SKM-1 treated with dmso at 0.1 percent for 144 hours (cell line): ENCODE measurements at regions not wholly inside any gene's neighbourhood (a gene's known extent, or its start where the extent isn't known, plus 50 kb on each side); places are given as distances from the start of the nearest gene placed in this dataset.
"Not testable (repeated sequence)": the region's sequence is repeated elsewhere in the genome, so short reads cannot be mapped to it uniquely, and the experiment has no call there.

ENCODE experiments used
- DNase-seq: peaks from one replicate; lab custom pipeline; 2025; ENCODE audit not compliant: unreplicated experiment; lab: John Stamatoyannopoulos, UW

- DNase-seq = not testable (repeated sequence)
These were observed 111.9 kb downstream of the LSMEM1 start for GRCh38 chr7:112592565-112593263.

DNA sequence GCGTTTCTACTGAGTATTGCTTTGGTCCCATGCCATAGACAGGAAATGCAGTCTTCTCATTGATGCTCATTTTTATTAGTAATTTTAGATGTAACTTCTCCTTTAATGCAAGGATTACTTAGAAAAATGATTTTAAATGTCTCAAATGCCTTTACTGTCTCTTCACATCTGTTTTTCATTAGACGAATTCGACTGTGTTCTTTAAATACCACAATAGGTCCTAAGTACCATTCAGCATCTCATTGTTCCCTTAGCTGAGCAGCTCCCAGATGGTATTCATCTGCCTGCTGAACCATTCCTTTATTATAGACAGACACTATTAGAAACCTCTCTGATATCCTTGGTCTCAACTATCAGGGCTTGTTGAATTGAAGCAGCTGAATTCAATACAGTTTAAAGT is 113.6 kb downstream of the LSMEM1 start:
- no peak for DNase-seq

GRCh38 chr7:112596260-112596659 is 115.5 kb downstream of the LSMEM1 start:
- DNase-seq = no peak

DNA sequence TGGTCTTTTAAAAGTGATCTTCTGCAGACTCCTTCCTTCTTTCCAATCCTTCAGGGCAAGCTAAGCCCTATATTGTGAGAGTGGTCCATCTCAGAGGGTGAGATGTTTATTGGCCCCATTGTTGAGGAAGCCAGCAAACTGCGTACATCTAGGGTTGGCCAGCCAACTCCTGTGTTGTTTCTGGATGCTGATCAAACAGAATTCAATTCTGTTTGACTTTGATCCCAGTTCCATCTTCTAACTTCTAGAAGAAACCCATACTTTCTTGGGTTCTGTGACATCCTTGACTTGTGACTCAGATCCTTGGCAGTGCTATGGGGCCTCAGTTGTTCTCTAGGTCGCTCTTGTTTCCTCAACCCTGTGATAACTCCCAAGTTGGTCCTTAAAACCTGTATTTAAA is 116.2 kb downstream of the LSMEM1 start:
- no peak for DNase-seq

DNA sequence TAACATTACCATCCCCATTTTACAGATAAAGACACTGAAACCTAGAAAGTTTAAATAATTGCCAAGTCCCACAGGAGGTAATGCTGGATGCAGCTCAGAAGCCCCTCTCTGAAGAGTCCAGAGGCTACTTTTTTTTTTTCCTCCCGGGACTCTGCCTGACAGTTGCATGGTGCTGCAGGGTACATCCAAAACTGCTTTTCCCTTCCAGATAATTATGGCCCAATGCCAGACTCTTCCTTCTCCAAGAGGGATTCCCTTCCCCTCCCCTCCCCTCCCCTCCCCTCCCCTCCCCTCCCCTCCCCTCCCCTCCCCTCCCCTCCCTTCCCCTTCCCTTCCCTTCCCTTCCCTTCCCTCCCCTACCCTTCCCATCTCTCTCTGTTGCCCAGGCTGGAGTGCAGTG is 122.9 kb downstream of the LSMEM1 start:
- DNase-seq = no peak

GRCh38 chr7:112610636-112611035 is 129.8 kb downstream of the LSMEM1 start:
- no peak for DNase-seq

- no peak for DNase-seq
These were observed 134.9 kb downstream of the LSMEM1 start for GRCh38 chr7:112615701-112616100.

DNA sequence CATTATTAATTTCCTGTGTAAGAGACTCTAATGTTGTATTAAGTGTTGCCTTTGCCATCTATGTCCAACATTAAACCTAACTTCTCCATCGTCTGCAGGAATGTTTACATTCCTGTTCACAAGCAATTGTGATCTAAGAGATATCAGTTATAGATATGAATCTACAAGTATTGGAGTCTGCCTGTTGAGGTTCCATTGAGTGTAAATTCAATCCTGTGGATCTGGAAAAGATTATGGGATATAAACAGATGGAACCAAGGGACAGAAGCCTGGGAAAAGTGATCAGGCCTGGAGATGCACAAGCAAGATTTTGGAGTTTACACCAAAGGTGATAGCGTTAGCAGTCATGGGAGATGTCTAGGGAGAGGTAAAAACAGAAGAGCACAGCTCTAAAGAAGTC is 135.5 kb downstream of the LSMEM1 start:
- DNase-seq = no peak

DNA sequence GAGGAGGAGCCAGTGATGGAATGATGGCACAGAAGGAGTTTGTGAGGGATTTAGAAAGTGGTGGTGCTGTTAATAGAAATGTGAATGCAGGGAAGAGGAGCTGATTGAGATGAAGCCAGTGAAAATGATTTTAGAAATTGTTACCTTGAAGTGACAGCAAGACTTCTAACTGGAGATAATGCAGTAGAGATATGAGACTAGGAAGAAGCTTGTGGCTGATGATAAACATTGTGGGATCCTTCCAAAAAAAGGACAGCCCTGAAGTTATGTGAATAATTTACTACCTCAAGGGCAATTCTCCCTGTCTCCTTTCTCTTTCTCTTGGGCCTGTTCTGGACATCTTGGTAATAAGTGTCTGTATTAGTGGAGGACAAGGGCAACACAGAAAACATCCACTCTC is 138.6 kb downstream of the LSMEM1 start:
- no peak for DNase-seq

DNA sequence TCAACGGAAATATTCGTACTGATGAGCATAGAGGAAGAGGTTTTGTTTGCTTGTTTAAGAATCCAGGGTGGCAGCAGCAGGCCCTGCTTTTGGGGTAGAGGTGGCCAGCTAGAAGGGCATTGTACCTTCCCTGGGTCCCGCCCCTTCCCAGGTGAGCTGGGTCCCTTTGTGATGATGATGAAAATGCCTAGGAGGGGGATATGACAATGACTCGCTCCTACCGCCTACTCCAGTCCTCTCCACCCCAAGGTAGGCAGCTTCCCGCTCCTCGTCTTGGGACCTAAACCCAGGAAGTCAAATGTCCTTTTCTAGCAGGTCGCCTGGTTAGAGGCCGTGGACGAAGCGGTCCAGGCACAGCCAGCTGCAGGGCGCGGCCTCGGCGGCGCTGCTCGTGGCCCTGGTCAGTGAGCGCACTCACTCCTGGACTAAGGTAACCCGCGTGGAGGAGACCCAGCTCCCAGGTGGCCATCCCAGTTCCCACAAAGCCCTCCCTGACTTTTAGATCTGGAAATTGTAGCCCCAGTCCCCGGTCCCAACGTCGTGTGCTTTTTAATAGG is 141.4 kb downstream of the LSMEM1 start:
- DNase-seq = no peak

DNA sequence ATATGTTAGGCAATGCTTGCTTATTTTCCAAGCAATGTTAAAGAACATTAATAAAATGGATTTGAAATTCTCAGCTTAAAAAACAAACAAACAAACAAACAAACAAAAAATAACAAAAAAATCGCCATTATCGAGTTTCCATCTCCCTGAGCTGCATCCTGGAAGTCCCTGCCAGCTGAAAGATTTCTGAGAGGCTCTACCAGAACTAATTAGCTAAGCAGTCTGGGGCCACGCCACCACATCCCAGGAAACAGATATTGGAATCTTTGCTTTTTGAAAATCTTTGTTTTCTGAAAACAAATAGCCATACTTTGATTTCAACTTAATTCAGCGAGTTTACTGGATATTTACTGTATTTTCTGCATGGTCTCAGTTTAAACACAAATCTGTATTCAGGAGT is 143.6 kb downstream of the LSMEM1 start:
- DNase-seq = no peak

DNA sequence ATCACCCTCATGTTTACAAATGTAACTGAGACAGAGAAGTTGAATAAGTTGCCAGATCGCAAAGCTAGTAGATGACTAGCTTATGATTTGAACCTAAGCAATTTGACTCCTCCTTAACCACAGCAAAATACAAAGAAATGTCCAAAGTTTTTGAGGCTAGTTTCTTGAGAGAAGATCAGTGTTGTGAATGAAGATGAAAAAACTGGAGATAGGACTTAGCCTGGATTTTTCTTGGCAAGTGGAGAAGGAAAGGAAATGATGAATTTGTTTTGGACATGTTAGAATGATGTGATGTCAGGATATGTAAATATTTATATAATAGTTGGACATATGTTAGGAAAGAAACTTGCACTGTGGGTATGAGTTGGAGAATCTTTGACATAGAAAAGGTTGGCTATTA is 149.8 kb downstream of the LSMEM1 start:
- DNase-seq = no peak

DNA sequence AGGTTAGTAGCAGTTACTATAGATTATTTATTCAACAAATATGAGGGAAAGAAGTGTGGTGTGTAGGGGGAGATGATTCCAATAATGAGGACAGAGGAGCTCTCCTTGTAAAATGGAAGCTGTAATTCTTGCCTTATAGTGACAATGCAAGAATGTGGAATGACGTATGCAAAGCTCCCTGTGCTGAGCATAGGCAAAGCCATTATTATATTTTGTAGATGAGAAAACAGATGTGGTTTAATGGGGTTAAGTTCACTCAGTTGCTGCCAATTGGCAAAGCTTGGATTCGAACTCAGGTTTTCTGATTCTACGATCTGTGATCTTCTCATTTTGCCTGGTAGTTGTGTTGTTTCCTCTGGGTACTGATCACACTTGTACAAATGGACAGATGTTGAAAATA is 153.3 kb downstream of the LSMEM1 start:
- no peak for DNase-seq

DNA sequence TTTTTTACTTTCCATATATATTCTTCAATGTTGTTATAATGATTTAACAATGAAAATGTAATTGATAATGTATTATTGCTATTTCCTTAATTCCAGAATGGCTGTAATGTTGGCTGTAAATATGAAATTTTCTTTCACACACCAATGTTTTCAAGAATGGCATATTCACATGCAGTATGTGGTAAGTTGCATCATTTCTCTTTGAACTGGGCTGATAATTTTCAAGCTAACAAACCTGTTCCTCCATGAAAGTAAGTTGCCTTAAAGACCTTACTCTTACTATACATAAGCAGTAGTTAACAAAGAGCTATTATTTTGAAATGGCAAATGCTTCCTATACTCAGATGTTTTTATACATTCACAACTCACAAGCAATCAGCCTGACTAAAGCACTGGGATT is 154.5 kb downstream of the TMEM168 start:
- no peak for DNase-seq

GRCh38 chr7:112638675-112639400 is 151.4 kb downstream of the TMEM168 start:
- peak; percentile 1 for DNase-seq

GRCh38 chr7:112640685-112641084 is 149.5 kb downstream of the TMEM168 start:
- DNase-seq = no peak

DNA sequence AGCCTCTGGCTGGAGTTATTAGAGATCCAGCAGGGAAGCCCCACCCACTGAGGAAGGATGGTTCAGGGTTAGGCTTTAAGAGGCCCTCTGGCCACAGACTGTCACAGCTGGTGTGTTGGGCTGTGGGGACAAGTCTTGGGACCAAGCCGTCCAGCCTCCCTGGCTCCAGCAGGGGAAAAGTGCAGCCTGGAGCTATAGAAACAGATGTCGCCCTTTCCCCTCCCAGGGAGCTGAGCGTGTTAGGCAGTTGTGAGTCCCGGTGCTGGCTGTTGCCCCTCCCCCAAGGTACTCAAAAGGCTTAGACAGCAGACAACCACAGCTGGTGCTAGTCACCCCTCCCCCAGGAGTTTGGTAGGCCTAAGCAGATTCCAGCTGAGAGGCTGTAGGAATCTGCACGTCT is 143.4 kb downstream of the TMEM168 start:
- no peak for DNase-seq

- no peak for DNase-seq
These were observed 141.4 kb downstream of the TMEM168 start for GRCh38 chr7:112648781-112649180.

GRCh38 chr7:112649560-112649959 is 140.6 kb downstream of the TMEM168 start:
- no peak for DNase-seq

DNA sequence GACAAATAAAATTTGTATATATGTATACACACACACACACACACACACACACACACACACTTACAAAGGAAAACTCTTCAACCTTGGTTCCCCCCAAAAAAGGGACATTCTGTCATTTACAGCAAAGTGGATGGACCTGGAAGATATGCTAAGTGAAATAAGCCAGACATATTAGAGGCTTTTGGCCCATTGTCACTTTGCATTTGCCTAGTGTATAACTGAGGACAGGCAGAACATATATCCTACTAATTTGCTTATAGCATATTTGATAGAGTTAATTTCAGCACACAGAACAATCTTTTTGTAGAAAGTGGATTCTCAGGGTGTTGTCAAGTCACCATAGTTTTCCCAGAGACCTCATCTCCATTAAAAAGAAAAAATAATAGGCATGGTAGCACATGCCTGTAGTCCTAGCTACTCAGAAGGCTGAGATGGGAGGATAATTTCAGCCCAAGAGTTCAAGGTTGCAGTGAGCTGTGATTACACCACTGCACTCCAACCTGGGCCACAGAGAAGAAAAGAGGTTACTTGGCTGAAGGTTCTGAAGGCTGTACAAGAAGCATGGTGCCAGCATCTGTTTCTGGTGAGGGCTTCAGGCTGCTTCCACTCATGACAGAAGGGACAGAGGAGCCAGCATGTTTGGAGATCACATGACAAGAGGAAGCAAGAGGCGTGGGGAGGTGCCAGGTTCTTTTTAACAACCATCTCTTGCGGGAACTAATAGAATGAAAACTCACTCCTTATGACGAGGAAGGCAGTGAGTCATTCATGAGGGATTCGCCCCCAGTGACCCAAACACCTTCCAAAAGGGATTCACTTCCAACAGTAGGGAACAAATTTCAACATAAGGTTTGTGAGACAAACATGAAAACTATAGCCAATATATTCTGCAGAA is 135.6 kb downstream of the TMEM168 start:
- no peak for DNase-seq

- no peak for DNase-seq
These were observed 124.5 kb downstream of the TMEM168 start for GRCh38 chr7:112665709-112666108.
